Epithelial cell of prostate (primary cell): ENCODE measurements at regions not wholly inside any gene's neighbourhood (a gene's known extent, or its start where the extent isn't known, plus 50 kb on each side); places are given as distances from the start of the nearest gene placed in this dataset.
"Not testable (repeated sequence)": the region's sequence is repeated elsewhere in the genome, so short reads cannot be mapped to it uniquely, and the experiment has no call there.

Source experiments
- DNase-seq: peaks from one replicate; pipeline ENCODE4 v3.0.0-alpha.2; 2011; ENCODE audit warnings: low read depth, low spot score
- H3K27ac ChIP-seq: fragments of 450-650 bp; 2 replicates; pipeline ENCODE4 v1.5.1; 2017; ENCODE audit warnings: mild to moderate bottlenecking

DNA sequence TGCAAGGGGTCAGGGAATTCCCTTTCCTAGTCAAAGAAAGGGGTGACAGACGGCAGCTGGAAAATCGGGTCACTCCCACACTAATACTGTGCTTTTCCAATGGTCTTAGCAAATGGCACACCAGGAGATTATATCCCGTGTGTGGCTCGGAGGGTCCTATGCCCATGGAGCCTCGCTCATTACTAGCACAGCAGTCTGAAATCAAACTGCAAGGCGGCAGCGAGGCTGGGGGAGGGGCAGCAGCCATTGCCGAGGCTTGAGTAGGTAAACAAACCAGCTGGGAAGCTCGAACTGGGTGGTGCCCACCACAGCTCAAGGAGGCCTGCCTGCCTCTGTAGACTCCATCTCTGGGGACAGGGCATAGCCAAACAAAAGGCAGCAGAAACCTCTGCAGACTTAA is 295.9 kb downstream of the PDCD6IP start:
- not testable (repeated sequence) for H3K27ac ChIP-seq, DNase-seq

DNA sequence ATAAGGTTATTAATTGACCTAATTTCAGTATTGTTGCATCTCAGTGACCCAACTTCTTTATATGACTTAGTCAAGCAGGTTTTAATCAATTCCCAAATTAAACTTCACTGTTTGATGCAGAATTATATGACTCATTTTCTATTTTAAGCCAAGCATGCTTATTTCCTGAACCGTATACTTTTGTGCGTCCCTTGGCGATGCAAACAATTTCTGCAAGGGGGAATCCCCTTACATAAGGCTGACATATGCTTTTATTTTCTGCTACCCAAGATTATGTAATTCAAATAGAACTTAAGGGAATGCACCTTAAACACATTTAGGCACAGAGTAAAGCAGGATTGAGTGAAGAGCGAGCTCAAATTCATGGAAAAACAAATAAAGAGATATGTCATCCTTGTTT is 303.9 kb downstream of the PDCD6IP start:
- H3K27ac ChIP-seq, result no peak overlapping the region
- DNase-seq, result no peak

DNA sequence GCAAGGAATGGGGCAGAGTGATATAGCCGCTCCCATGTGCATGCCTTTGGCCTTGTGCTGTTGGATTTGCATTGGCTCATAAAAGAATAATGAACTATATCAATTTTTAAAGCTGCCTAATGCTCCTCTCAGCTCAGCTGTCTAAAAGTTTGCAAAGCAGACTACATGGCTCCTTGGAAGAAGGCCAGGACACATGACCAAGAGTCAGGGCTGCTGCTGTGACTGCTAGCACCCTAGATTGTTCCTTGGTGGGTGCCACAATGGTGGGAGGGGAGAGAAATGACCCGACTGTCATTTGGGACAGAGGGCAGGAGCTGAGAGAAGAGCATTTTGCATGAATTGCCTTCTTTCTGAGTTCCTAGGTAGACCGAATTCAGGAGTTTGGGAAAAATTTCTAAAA is 307.9 kb downstream of the PDCD6IP start:
- no peak for DNase-seq
- no peak overlapping the region for H3K27ac ChIP-seq

DNA sequence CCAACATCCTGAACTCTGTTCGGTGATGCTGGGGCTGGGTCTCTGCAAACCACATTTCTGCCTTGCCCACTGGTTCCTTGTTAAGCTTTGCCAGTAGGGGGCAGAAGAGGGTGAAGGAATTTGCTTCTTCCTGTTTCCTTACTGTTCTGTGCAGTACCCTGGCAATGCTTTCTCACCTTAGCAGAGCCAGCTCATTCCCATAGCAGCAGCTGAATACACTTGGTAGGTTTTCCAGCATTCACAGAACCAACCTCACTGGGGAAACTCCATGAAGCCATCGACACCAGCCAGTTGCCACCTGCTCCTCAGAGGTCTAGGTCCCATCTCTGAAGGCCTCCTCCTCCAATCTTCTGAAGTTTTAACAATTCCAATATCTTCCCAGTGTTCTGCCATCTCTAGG is 308.4 kb downstream of the PDCD6IP start:
- DNase-seq, result no peak

DNA sequence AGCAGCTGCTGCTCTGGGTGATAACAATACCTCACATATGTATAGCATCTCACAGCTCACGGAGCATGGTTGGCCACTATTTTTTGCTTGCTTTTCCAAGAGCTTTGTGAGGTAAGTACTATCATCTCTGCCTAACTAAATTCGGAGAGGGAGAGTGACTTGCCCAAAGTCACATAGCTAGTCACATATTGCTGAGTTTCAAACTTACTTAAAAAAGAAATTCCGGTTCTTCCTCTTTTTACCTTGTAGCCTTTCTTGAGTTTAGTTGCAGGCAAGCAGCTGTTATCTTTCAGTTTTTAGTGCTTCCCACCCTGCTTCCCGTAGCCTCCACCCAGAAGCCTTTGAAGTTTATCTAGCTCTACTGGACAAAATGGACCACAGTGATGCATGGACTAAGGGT is 309.2 kb downstream of the PDCD6IP start:
- no peak for DNase-seq
- no peak overlapping the region for H3K27ac ChIP-seq

More for the DNA sequence above, 308.4 kb downstream of the PDCD6IP start:
- H3K27ac ChIP-seq, result no peak overlapping the region

DNA sequence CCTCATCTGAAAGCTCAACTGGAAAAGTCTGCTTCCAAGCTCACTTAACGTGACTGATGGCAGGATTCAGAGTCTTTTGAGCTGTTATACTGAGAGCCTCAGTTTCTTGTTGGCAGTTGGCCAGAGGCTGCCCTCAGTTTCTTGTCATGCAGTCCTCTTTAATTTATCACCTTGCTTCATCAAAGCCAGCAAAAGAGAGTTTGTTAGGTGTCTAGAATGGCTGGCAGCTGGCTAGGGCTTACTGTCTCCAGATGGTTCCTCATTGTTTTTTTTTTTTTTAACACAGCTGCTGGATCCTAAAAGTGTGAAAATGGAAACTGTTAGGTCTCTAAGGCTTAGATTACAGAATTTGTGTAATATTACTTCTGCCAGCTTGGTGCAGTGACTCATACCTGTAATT is 310.6 kb downstream of the PDCD6IP start:
- no peak for DNase-seq
- H3K27ac ChIP-seq, result no peak overlapping the region

DNA sequence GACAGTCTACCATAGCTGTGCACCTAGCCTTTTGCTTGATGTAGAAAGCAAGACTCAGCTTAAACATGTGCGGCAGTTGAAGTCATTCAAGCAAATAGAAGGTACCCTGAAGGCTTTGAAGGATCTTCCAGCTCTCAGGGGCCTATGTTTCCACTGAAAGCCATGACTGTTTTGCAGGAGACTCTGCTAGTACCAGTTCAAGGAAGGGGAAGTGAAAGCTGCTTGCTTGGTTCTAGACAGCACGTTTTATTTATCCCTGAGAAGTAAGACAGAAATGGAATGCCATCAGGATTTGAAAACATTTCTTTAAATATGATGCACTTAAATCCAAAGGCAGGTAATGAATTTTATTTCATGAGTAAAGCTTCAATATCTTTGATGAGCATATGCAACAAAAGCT is 311.4 kb downstream of the PDCD6IP start:
- no peak overlapping the region for H3K27ac ChIP-seq
- DNase-seq, result no peak

DNA sequence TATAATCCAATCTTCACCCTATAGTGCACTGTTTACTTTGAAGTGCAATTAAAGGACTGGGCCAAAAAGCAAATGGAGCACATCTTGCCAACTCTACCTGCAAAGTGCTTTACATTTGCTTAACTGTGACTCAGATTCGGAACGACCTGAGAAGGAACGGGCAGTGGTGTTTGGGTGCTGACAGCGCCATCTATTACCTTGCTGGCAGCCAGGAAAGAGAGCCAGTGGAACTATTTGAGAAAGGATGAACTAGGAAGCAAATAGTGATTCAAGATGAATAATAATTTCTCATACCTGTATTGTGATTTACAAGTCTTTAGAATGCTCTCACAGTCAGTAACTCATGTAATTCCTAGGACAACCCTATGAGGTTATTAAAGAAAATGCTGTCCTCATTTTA is 312.9 kb downstream of the PDCD6IP start:
- no peak for DNase-seq
- H3K27ac ChIP-seq, result no peak overlapping the region

DNA sequence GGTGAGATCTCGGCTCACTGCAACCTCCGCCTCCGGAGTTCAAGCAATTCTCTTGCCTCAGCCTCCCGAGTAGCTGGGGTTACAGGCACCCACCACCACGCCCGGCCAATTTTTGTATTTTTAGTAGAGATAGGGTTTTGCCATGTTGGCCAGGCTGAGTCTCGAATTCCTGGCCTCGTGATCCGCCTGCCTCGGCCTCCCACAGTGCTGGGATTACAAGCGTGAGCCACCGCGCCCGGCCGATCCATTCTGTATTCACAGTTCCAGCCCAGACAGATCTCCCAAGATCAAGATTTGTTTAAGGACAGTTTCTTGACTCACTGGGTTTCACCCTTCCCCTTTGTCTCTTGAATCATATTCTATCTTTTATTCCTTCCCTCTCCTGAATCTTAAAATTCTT is 313.8 kb downstream of the PDCD6IP start:
- not testable (repeated sequence) for DNase-seq, H3K27ac ChIP-seq

DNA sequence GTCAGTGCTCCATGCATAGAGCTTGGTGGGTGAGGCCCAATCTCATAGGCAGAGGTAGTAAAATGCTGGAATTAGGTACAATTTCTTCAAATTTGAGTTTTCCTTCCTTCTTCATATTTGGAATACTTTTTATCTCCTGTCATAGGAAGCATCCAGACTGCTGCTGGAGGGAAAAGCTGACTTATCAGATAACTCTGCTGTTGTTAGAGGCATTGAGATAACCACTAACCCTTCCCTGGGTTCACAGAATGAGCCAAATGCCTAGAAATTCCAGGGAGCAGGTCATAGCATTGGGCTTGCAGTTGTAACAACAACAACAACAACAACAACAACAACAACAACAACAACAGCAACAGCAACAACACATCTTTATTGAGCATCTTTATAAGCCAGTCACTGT is 332.7 kb downstream of the PDCD6IP start:
- no peak for DNase-seq
- no peak overlapping the region for H3K27ac ChIP-seq

DNA sequence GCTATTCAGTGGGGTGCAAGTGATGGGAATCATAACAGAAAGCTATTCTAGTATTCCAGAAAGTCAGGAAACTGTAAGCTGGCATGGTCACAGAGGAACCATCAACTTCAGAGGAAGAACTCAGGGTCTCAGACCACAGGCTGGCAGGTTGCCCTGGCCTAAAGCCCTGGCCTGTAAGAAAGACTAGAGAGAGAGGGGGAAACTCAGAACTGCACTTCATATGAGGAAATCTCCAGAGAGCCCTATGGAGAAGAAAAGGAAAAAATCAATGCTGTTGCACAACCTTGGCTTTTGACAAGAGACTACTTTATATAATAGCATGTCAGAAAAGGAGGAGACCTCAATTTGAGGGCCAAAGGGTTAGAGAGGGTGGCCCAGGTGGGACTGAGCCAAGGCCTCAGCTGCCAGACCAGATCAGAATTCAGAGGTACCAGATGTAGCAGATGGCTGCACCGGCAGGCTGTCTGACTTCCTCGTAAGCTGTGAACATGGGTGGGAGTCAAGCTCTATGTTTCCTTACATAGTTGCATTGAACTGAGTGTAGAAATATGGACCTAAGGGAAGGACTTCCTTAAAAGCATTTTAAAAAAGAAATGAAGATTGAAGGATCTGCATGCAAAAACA is 333.8 kb downstream of the PDCD6IP start:
- DNase-seq, result no peak
- no peak overlapping the region for H3K27ac ChIP-seq

DNA sequence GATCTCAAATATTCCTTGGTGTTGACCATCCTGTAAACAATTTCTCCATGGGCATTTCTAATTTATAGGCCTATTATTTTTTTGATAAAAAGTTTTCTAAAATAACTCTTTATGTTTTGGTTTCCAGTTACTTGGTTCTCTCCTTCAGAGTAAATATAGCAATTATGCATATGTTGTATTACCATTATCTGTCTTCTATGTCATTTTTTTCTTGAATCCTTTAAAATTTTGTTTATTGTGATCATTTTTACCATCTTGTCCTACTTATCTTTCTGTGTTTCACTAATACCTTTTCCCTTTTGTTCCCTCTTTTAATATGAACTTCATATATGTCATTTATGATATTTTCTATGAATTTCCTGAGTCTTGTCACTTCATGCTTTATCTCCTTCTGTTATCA is 341.1 kb downstream of the PDCD6IP start:
- H3K27ac ChIP-seq, result no peak overlapping the region
- DNase-seq, result no peak

DNA sequence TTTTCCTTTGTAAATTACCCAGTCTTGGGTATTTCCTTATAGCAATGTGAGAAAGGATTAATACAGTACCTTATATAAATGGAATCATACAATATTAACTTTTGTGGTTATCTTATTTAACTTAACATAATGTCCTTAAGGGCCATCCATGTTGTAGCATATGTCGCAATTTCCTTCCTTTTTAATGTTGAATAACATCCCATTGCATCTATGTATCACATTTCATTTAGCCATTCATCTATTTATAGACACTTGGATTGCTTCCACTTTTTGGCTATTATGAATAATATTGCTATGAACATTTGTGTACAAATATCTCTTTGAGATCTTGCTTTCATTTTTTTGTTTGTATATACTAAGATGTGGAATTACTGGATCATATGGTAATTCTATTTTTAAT is 342.2 kb downstream of the PDCD6IP start:
- no peak for DNase-seq
- no peak overlapping the region for H3K27ac ChIP-seq

DNA sequence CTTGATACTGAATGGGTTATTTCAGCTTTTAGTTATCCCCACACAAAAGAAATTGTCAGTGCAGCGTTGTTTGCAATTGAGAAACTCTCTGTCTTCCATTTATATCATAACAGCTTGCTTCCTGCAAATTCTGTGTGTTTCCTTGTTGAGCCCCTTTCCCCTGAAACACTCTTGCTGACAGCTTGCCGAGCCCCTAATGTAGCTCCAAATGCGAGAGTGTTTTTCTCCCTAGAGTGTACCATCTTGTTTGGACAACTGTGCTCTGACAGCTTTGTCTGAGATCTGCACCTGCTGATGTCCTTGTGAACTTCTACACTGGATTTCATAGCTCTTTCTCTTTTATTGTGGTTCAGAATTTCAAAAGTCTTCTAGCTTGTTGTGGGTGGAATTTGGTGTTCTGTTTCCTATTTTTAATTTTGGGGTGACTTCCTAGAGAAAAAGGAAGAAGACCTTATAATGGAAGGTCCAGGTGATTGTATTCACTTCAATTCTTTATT is 343.5 kb downstream of the PDCD6IP start:
- DNase-seq, result no peak
- no peak overlapping the region for H3K27ac ChIP-seq

DNA sequence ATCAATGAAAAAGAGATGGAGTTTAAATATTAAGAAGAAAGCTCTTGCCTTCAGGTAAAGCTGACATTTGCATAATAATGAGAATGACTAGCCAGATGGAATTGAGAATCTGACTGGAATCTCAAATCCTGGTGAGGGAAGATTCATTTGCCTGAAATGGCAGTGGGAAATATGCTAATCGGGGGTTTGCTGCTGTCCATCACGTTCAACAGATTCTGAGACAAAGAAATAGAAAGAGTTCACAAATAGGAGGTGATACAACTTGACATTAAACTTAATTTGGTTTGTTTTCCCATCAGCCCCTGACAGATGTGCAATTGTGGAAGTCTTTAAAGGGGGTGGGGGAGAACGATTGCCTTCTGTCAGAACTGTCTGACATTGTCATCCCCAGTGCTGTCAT is 347.4 kb downstream of the PDCD6IP start:
- DNase-seq, result no peak
- H3K27ac ChIP-seq, result no peak overlapping the region

DNA sequence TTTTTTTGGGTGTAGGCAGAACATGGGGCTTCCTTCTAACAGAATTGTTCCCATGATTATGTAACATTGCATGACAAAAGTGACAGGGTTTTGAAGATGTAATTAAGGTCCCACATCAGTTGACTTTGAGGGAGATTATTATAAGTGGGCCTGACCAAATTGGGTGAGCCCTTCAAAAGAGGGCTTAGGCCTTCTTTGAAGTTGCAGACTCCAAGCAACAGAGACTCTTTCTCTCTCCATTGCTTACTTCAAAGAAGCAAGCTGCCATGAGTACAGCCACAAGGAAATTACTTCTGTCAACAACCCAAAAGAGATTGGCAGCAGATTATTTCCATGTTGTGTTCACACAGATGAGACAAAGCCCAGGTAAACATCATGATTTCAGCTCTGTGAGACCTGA is 348.2 kb downstream of the PDCD6IP start:
- no peak for DNase-seq
- H3K27ac ChIP-seq, result no peak overlapping the region

DNA sequence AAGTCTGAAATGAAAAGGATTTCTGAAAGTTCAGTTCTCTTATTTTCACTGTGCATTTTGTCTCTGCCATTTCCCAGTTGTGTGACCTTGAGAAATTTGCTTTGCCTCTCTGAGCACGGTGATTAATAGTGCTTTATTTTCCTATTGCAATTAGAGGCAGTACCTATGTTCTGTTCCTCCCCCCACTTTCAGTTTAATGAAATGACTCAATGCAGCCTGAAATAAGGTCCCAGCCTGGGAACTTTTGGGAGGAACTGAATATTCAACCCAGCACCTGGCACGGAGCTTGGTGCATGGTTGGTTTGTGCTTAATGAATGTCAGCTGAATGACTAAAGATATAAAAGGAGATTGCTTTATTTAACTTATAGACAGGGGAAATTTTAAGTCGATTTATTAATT is 352.6 kb downstream of the PDCD6IP start:
- no peak for DNase-seq
- H3K27ac ChIP-seq, result no peak overlapping the region

DNA sequence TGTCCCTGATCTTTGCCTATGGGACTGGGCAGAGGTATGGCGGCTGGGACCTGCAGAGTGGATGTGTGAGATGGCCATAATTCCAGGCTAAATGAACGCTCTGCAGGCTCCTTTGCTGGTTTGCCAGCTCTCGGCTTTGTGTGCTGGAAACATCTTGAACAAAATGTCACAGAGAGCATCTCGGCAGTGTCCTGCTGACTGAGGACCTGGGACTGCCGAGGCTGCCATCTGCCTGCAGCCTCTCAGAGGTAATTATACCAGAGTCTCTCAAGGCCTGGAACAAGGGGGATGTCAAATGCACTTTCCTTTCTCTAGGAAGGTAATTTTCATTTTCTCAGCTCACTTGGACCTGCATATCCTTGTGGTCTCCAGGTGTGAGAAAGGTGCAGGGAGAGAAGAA is 354.2 kb downstream of the PDCD6IP start:
- no peak overlapping the region for H3K27ac ChIP-seq
- no peak for DNase-seq

DNA sequence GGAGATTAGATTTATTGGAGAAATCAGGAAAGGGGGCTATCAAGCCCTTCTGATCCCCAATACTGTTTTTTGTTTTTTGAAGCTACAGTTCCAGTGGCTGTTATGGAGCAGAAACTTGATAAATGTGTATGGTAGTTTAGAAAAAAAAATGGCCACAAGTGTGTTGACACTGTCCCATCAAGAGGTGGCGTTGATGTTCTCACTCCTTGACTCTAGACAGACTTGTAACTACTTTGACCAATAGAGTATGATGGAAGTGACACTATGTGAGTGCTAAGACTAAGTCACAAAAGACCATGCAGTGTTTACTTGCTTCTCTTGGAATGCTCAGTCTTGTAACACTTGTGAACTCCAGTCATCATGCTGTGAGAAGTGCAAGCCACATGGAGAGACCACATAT is 356.7 kb downstream of the PDCD6IP start:
- no peak for DNase-seq
- H3K27ac ChIP-seq, result no peak overlapping the region

DNA sequence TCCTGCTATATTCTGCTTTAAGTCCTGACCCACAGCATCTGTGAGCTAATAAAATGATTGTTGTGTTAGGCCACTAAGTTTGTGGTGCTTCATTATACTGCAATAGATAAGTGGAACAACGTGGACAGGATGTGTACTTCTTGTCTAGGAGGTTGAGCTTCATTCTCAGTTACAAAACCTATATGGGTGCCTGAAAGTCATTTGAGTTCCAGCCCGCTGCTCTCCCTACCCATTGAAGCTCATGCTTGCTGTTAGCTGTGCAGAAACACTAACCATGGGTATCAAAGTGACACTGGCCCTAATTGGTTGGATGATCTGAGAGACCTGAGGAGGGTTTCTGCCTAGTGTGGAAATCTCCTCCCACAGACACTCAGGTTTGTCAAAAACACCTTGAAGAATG is 357.2 kb downstream of the PDCD6IP start:
- DNase-seq, result no peak
- H3K27ac ChIP-seq, result no peak overlapping the region

DNA sequence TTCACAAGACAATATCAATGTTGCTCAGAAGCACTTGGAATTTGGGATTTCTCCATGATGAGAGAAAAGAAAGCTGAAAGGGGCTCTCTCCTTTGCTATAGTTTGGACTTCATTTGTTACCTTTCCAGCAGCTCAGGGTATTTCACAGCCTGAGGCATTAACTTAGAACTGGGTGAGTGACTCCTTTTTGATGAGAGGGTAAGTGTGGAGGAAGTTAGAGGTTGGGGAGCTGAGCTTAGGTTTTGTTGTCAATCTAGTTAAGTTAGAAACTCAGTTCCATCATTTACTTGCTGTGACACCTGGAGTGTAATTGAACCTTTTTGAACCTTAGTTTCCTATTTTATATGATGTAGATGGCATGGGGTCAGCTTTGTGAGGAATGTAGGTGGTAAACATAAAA is 359.1 kb downstream of the PDCD6IP start:
- H3K27ac ChIP-seq, result no peak overlapping the region

DNA sequence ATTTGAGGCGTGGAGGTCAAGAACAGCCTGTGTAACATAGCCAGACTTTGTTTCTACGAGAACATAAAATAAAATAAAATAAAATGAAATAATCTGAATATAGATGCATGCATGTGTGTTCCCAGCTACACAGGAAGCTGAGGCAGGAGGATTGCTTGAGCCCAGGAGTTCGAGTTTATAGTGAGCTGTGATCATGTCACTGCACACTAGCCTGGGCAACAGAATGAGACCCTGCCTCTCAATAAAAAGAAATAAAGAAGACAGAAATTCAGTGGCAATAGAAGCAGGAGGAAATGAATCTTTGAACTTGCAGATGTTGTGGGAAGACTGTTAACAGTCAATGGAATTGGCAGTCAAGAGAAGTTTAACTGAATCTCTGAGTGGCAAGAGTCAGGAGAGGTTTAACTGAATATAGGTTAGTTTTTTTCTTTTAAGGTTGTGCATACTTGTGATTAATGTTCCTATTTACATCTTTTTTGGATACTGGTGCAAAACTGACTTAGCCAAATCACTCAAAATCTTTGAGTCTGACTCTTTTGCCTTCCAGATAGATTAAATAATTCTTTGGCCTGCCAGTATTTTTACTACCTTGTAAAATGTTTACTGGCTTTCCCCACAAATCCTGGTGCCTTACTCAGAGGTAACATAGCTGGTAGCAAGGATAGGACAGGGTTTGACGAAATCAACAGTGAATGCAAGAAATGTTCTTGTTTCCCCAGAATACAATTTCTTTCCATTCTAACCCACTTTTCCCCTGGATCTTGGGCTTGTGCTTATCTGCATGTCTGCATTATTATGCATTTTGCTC is 361.4 kb downstream of the PDCD6IP start:
- no peak for DNase-seq
- no peak overlapping the region for H3K27ac ChIP-seq

More for the DNA sequence above, 359.1 kb downstream of the PDCD6IP start:
- DNase-seq, result no peak
